Tibial nerve (tissue), 4 donors: ENCODE measurements at regions not wholly inside any gene's neighbourhood (a gene's known extent, or its start where the extent isn't known, plus 50 kb on each side); places are given as distances from the start of the nearest gene placed in this dataset.

Experiments
- DNase-seq, 2 donors: peaks; one replicate each; pipeline ENCODE4 v3.0.0-alpha.2; 2019; ENCODE audit warnings: low spot score in 2 of 2
- H3K27ac ChIP-seq, 4 donors: fragments of 200-600 bp; sonication (generic) in 3 of 4; one replicate each; pipeline ENCODE4 v1.5.1; 2017 to 2019; ENCODE audit warnings: mild to moderate bottlenecking in 1 of 4
- H3K27me3 ChIP-seq, 2 donors: fragments of 200-600 bp; sonication (generic) in 1 of 2; one replicate each; pipeline versions ENCODE4 v1.5.1 to v1.6.0; 2017 to 2019
- H3K36me3 ChIP-seq, 3 donors: fragments of 200-600 bp; sonication (generic); one replicate each; pipeline ENCODE4 v1.5.1; 2018 to 2019
- H3K4me1 ChIP-seq, 4 donors: fragments of 200-600 bp; sonication (generic) in 3 of 4; one replicate each; pipeline ENCODE4 v1.5.1; 2017 to 2019
- H3K4me3 ChIP-seq, 4 donors: fragments of 200-600 bp; sonication (generic) in 3 of 4; one replicate each; pipeline ENCODE4 v1.5.1; 2017 to 2019; ENCODE audit warnings: mild to moderate bottlenecking in 1 of 4, moderate library complexity in 1 of 4
- H3K9me3 ChIP-seq, 4 donors: fragments of 200-600 bp; sonication (generic) in 3 of 4; one replicate each; pipeline ENCODE4 v1.5.1; 2017 to 2019
- CTCF ChIP-seq, 5 experiments: fragments of 200-600 bp in 3 of 5; fragments of 450-650 bp in 2 of 5; sonication (generic) in 3 of 5; IDR thresholded peaks; one replicate each; pipeline ENCODE4 v1.5.1; 2016 to 2019; ENCODE audit warnings: antibody characterized with exemption in 5 of 5, mild to moderate bottlenecking in 3 of 5, moderate library complexity in 2 of 5
- EP300 ChIP-seq, 2 donors: sonication (generic); formaldehyde crosslinking; IDR thresholded peaks; one replicate each; pipeline ENCODE4 v1.6.1; 2017; ENCODE audit warnings: antibody characterized with exemption in 2 of 2, mild to moderate bottlenecking in 1 of 2
- POLR2A ChIP-seq, 2 donors: fragments of 450-650 bp; IDR thresholded peaks; one replicate each; pipeline ENCODE4 v1.6.1; 2017; ENCODE audit warnings: antibody characterized with exemption in 2 of 2, mild to moderate bottlenecking in 2 of 2, moderate library complexity in 2 of 2
- WGBS, 2 donors: methylation state at CpG; one replicate each; pipeline ENCODE4 v1.1.5; 2018; 5-methylcytosine and 5-hydroxymethylcytosine counted together

DNA sequence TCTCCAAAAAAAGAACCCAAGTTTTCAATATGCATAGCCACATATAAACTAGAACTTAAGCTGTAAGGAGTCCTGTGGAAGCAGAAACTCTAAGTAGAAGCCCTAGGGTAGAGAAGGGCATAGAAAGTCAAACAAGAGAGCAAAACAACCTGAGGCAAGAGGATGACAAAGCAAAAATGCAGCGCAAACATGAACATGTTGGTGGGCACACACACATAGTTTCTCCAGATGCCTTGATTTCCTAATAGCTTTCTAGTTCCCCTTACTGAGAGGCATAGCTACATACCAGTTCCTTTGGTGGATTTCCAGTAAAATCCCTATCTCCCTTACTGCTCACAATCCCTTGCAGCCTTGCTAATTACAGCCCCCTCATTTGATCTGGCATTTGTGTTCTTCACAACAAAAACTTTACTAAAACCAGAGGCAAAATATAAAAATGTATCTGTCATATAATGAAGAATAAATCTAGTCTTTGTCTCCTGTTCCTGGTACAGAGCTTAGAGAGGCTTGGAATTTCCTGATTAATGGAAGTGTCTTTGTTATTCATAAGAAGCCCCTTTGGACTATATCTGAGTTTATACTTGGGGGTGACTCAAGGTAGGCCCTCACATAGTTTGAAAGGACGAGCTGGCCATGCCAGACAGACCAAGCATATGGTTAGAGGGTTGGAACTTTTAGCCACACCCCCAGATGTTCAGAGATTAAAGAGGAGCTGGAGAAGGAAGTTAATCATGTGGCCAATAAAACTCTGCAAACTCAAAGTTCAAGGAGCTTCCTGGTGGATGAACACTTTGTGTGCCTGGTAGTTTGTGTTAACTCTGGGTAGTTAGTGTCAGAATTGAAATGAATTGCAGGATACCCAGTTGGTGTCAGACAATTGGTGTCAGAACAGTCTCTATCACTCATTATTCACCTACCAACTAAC, 52.7 kb upstream of the ZCCHC13 start:
- 50 to 91% methylated on average over 1 to 2 of the region's 2 CpGs for WGBS, 2 donors
- peak overlapping the region in 2 of 4 donors; percentile 33 to 48 for H3K27ac ChIP-seq
- no peak for DNase-seq
- peaks cover 0 to 11% of the 10 kb centered on the region in 2 donors for H3K27me3 ChIP-seq
- no peaks in the 10 kb centered on the region for H3K9me3 ChIP-seq
- no peak for TF ChIP-seq POLR2A (IDR thresholded peaks at IDR 0.05)
- no peak for TF ChIP-seq EP300 (IDR thresholded peaks at IDR 0.05)
- TF ChIP-seq CTCF (IDR thresholded peaks at IDR 0.05) = no peak
- H3K4me3 ChIP-seq = no peak overlapping the region
- no peaks in the 10 kb centered on the region for H3K36me3 ChIP-seq
- peaks cover 0 to 17% (median 0%) of the 10 kb centered on the region in 4 donors for H3K4me1 ChIP-seq

- TF ChIP-seq CTCF (IDR thresholded peaks at IDR 0.05) (no peak), POLR2A (IDR thresholded peaks at IDR 0.05) (no peak), EP300 (IDR thresholded peaks at IDR 0.05) (no peak)
- H3K4me1 ChIP-seq = peaks cover 0 to 17% (median 0%) of the 10 kb centered on the region in 4 donors
- DNase-seq = no peak
- no peaks in the 10 kb centered on the region for H3K36me3 ChIP-seq
- H3K9me3 ChIP-seq = no peaks in the 10 kb centered on the region
- peaks cover 0 to 11% of the 10 kb centered on the region in 2 donors for H3K27me3 ChIP-seq
- H3K4me3 ChIP-seq = no peak overlapping the region
- 72 to 86% methylated on average over 2 of the region's 2 CpGs for WGBS, 2 donors
- peak overlapping the region in 2 of 4 donors; percentile 33 to 48 for H3K27ac ChIP-seq
Observed at GRCh38 chrX:74250574-74250973, 53.4 kb upstream of the ZCCHC13 start.

- no peak for TF ChIP-seq EP300 (IDR thresholded peaks at IDR 0.05)
- no peaks in the 10 kb centered on the region for H3K9me3 ChIP-seq
- no peaks in the 10 kb centered on the region for H3K36me3 ChIP-seq
- peaks cover 0 to 11% of the 10 kb centered on the region in 2 donors for H3K27me3 ChIP-seq
- no peak for DNase-seq
- H3K4me1 ChIP-seq = peaks cover 0 to 17% (median 0%) of the 10 kb centered on the region in 4 donors
- H3K27ac ChIP-seq = peak overlapping the region in 1 of 4 donors; percentile 48
- 46 to 47% methylated on average over 7 to 11 of the region's 11 CpGs for WGBS, 2 donors
- H3K4me3 ChIP-seq = no peak overlapping the region
Observed at GRCh38 chrX:74249963-74250362, 54.0 kb upstream of the ZCCHC13 start.

DNA sequence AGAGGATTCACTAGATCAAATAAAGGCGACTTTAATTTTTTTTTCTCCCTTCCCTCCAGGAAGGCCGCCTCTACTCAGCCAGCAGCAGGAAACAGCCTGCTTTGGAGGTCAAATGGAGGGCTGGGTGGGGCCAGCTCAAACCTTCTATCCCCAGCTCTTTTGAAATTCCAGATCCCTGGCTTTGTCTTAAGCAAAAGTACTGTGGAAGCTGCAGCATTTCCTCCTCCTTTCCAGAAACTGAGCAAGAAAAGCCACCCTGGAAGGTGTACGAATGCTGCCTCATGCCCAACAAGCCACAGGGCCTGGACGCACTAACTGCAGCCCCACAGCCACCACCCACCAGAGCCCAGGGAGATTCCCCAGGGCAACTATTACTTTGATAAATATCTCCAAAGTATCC, 55.1 kb upstream of the ZCCHC13 start:
- no peak overlapping the region for H3K4me3 ChIP-seq
- TF ChIP-seq CTCF (IDR thresholded peaks at IDR 0.05) (no peak), POLR2A (IDR thresholded peaks at IDR 0.05) (no peak), EP300 (IDR thresholded peaks at IDR 0.05) (no peak)
- no peaks in the 10 kb centered on the region for H3K36me3 ChIP-seq
- DNase-seq = no peak
- 32 to 43% methylated on average over 4 of the region's 4 CpGs for WGBS, 2 donors
- peaks cover 0 to 17% (median 0%) of the 10 kb centered on the region in 4 donors for H3K4me1 ChIP-seq
- H3K27me3 ChIP-seq = peaks cover 0 to 11% of the 10 kb centered on the region in 2 donors
- no peaks in the 10 kb centered on the region for H3K9me3 ChIP-seq
- H3K27ac ChIP-seq = peak overlapping the region in 2 of 4 donors; percentile 3 to 37

GRCh38 chrX:74246524-74246923, 57.5 kb upstream of the ZCCHC13 start:
- no peak overlapping the region for H3K4me3 ChIP-seq
- peaks cover 0 to 9% of the 10 kb centered on the region in 2 donors for H3K27me3 ChIP-seq
- H3K9me3 ChIP-seq = no peaks in the 10 kb centered on the region
- DNase-seq = no peak
- no peak for TF ChIP-seq CTCF (IDR thresholded peaks at IDR 0.05)
- TF ChIP-seq EP300 (IDR thresholded peaks at IDR 0.05) = no peak
- no peak for TF ChIP-seq POLR2A (IDR thresholded peaks at IDR 0.05)
- peaks cover 0 to 12% (median 0%) of the 10 kb centered on the region in 4 donors for H3K4me1 ChIP-seq
- H3K27ac ChIP-seq = no peak overlapping the region
- H3K36me3 ChIP-seq = no peaks in the 10 kb centered on the region
